ENCODE measurements at regions not wholly inside any gene's neighbourhood (a gene's known extent, or its start where the extent isn't known, plus 50 kb on each side); places are given as distances from the start of the nearest gene placed in this dataset.
"Not testable (repeated sequence)": the region's sequence is repeated elsewhere in the genome, so short reads cannot be mapped to it uniquely, and the experiment has no call there.

- DNase-seq (ENCODE audit: extremely low read depth, low read depth), result not testable (repeated sequence)
Measured at GRCh38 chr1:146448212-146448876, 219.5 kb upstream of the NOTCH2NLA start.

- not testable (repeated sequence) for DNase-seq (ENCODE audit: extremely low read depth, low read depth)
Measured at GRCh38 chr1:146443871-146444222, 215.0 kb upstream of the NOTCH2NLA start.

- DNase-seq (ENCODE audit: extremely low read depth, low read depth), result not testable (repeated sequence)
Measured at GRCh38 chr1:146443088-146443870, 214.5 kb upstream of the NOTCH2NLA start.

GRCh38 chr1:146438543-146438942, 209.7 kb upstream of the NOTCH2NLA start:
- not testable (repeated sequence) for DNase-seq (ENCODE audit: extremely low read depth, low read depth)

GRCh38 chr1:146416642-146417041, 187.8 kb upstream of the NOTCH2NLA start:
- not testable (repeated sequence) for DNase-seq (ENCODE audit: extremely low read depth, low read depth)

- not testable (repeated sequence) for DNase-seq (ENCODE audit: extremely low read depth, low read depth)
Measured at GRCh38 chr1:146415017-146415416, 186.2 kb upstream of the NOTCH2NLA start.

- not testable (repeated sequence) for DNase-seq (ENCODE audit: extremely low read depth, low read depth)
Measured at GRCh38 chr1:146413911-146414310, 185.1 kb upstream of the NOTCH2NLA start.

GRCh38 chr1:146411923-146412322, 183.1 kb upstream of the NOTCH2NLA start:
- DNase-seq (ENCODE audit: extremely low read depth, low read depth), result not testable (repeated sequence)

GRCh38 chr1:146409817-146410441, 181.1 kb upstream of the NOTCH2NLA start:
- DNase-seq (ENCODE audit: extremely low read depth, low read depth), result not testable (repeated sequence)

GRCh38 chr1:146409116-146409801, 180.4 kb upstream of the NOTCH2NLA start:
- DNase-seq (ENCODE audit: extremely low read depth, low read depth), result not testable (repeated sequence)

GRCh38 chr1:146401281-146401825, 172.5 kb upstream of the NOTCH2NLA start:
- TF ChIP-seq CTCF (IDR thresholded peaks at IDR 0.05; ENCODE audit: low read depth, low read length), result peak; percentile 32
- not testable (repeated sequence) for DNase-seq (ENCODE audit: extremely low read depth, low read depth)

- not testable (repeated sequence) for DNase-seq (ENCODE audit: extremely low read depth, low read depth)
Measured at GRCh38 chr1:146400173-146401121, 171.6 kb upstream of the NOTCH2NLA start.

GRCh38 chr1:146399225-146399624, 170.4 kb upstream of the NOTCH2NLA start:
- not testable (repeated sequence) for DNase-seq (ENCODE audit: extremely low read depth, low read depth)

- not testable (repeated sequence) for DNase-seq (ENCODE audit: extremely low read depth, low read depth)
Measured at GRCh38 chr1:146396801-146397200, 168.0 kb upstream of the NOTCH2NLA start.

GRCh38 chr1:146396242-146396641, 167.4 kb upstream of the NOTCH2NLA start:
- DNase-seq (ENCODE audit: extremely low read depth, low read depth), result not testable (repeated sequence)

- not testable (repeated sequence) for DNase-seq (ENCODE audit: extremely low read depth, low read depth)
Measured at GRCh38 chr1:146393796-146394195, 165.0 kb upstream of the NOTCH2NLA start.

- not testable (repeated sequence) for DNase-seq (ENCODE audit: extremely low read depth, low read depth)
Measured at GRCh38 chr1:146393154-146393553, 164.3 kb upstream of the NOTCH2NLA start.

GRCh38 chr1:146389178-146389577, 160.4 kb upstream of the NOTCH2NLA start:
- DNase-seq (ENCODE audit: extremely low read depth, low read depth), result not testable (repeated sequence)

All from AG09319 (cell line).